IMR-90 (cell line): ENCODE measurements at regions not wholly inside any gene's neighbourhood (a gene's known extent, or its start where the extent isn't known, plus 50 kb on each side); places are given as distances from the start of the nearest gene placed in this dataset.

ENCODE experiments used
- ATAC-seq: fragments of 200-7000 bp; cut with Tn5 transposase; 2 replicates; pipeline ENCODE4 v1.9.1; 2020; ENCODE audit warnings: low read depth, mild to moderate bottlenecking, moderate library complexity
- BruUV-seq: library from RNA; stranded (reverse); fragments of 400-500 nt; replicated peaks from 2 replicates; lab custom pipeline; 2021; lab: Mats Ljungman, UMichigan
- CTCF ChIA-PET: fragments of 300-600 bp; formaldehyde crosslinking; extraction: SDS; loops from one replicate; lab custom pipeline; 2021; ENCODE audit warnings: antibody characterized with exemption; lab: Yijun Ruan, JAX
- POLR2A ChIA-PET: fragments of 300-600 bp; sonication (Branson Sonifier 250); formaldehyde crosslinking; loops from one replicate; lab custom pipeline; 2022; ENCODE audit warnings: antibody characterized with exemption; ENCODE audit not compliant: unreplicated experiment; lab: Charles Lee
- DNase-seq: peaks from one replicate; pipeline ENCODE4 v3.0.0; 2013
- H2AFZ ChIP-seq: replicated peaks from 2 replicates; pipeline ENCODE3; 2013; ENCODE audit warnings: low read length, mild to moderate bottlenecking; ENCODE audit not compliant: poor library complexity
- H2AK5ac ChIP-seq: 2 replicates; pipeline ENCODE4 v1.6.1; 2013; ENCODE audit warnings: low read depth, low read length, inconsistent platforms
- H2AK9ac ChIP-seq: replicated peaks from 2 replicates; pipeline ENCODE3; 2013; ENCODE audit warnings: mild to moderate bottlenecking, low read depth, low read length, moderate library complexity; ENCODE audit not compliant: poor library complexity
- H2BK120ac ChIP-seq: 2 replicates; pipeline ENCODE4 v1.6.1; 2013; ENCODE audit warnings: low read depth, low read length, inconsistent platforms
- H2BK15ac ChIP-seq: 3 replicates; pipeline ENCODE4 v1.6.1; 2013; ENCODE audit warnings: low read depth, low read length, inconsistent platforms
- H2BK20ac ChIP-seq: 2 replicates; pipeline ENCODE4 v1.6.1; 2013; ENCODE audit warnings: low read depth, mild to moderate bottlenecking, inconsistent platforms, low read length, moderate library complexity
- H2BK5ac ChIP-seq: 2 replicates; pipeline ENCODE4 v1.6.1; 2013; ENCODE audit warnings: mild to moderate bottlenecking, low read depth, low read length, inconsistent platforms; ENCODE audit not compliant: poor library complexity, severe bottlenecking
- H3K14ac ChIP-seq: replicated peaks from 2 replicates; pipeline ENCODE4 v1.6.1; 2013; ENCODE audit warnings: low read depth, low read length, inconsistent platforms
- H3K18ac ChIP-seq: 2 replicates; pipeline ENCODE4 v1.6.1; 2013; ENCODE audit warnings: low read depth, low read length, control low read depth
- H3K23ac ChIP-seq: 2 replicates; pipeline ENCODE4 v1.6.1; 2013; ENCODE audit warnings: low read depth, low read length, inconsistent platforms
- H3K27ac ChIP-seq: 2 replicates; pipeline ENCODE4 v1.5.1; 2013; ENCODE audit warnings: mild to moderate bottlenecking, control low read depth, low read length; ENCODE audit not compliant: insufficient read depth
- H3K27me3 ChIP-seq: 2 replicates; pipeline ENCODE4 v1.6.1; 2013; ENCODE audit warnings: low read length; ENCODE audit not compliant: control insufficient read depth, insufficient read depth
- H3K36me3 ChIP-seq: 2 replicates; pipeline ENCODE4 v1.6.1; 2013; ENCODE audit warnings: low read length, mixed read lengths; ENCODE audit not compliant: control insufficient read depth, insufficient read depth
- H3K4ac ChIP-seq: 2 replicates; pipeline ENCODE4 v1.6.1; 2013; ENCODE audit warnings: low read depth, low read length, inconsistent platforms
- H3K4me1 ChIP-seq: 2 replicates; pipeline ENCODE4 v1.6.1; 2013; ENCODE audit warnings: low read length, mixed read lengths; ENCODE audit not compliant: control insufficient read depth, insufficient read depth
- H3K4me2 ChIP-seq: 2 replicates; pipeline ENCODE4 v1.6.1; 2013; ENCODE audit warnings: low read depth, mild to moderate bottlenecking, control low read depth, low read length, moderate library complexity
- H3K4me3 ChIP-seq: 2 replicates; pipeline ENCODE4 v1.5.1; 2013; ENCODE audit warnings: low read depth, mild to moderate bottlenecking, control low read depth, low read length, moderate library complexity; ENCODE audit not compliant: insufficient read depth
- H3K56ac ChIP-seq: 2 replicates; pipeline ENCODE4 v1.6.1; 2013; ENCODE audit warnings: low read length, inconsistent platforms; ENCODE audit not compliant: insufficient read depth; ENCODE audit errors: extremely low read depth
- H3K79me1 ChIP-seq, 2 experiments: 2 replicates each; pipeline ENCODE4 v1.6.1; 2013; ENCODE audit warnings: low read length in 2 of 2, inconsistent platforms in 1 of 2, low read depth in 1 of 2
- H3K9ac ChIP-seq: 2 replicates; pipeline ENCODE4 v1.6.1; 2013; ENCODE audit warnings: low read depth, low read length, control low read depth
- H3K9me1 ChIP-seq: 2 replicates; pipeline ENCODE4 v1.6.1; 2013; ENCODE audit warnings: low read length, inconsistent platforms; ENCODE audit not compliant: insufficient read depth
- H3K9me3 ChIP-seq: 2 replicates; pipeline ENCODE4 v1.6.1; 2013; ENCODE audit warnings: low read length; ENCODE audit not compliant: control insufficient read depth, insufficient read depth
- H4K20me1 ChIP-seq: 2 replicates; pipeline ENCODE4 v1.6.1; 2013; ENCODE audit warnings: low read length, inconsistent platforms; ENCODE audit not compliant: insufficient read depth
- H4K5ac ChIP-seq: 2 replicates; pipeline ENCODE4 v1.6.1; 2013; ENCODE audit warnings: mild to moderate bottlenecking, low read depth, low read length, control low read depth
- H4K8ac ChIP-seq, 2 experiments: 2 replicates each; pipeline ENCODE4 v1.6.1; 2013; ENCODE audit warnings: low read depth in 2 of 2, low read length in 2 of 2, control low read depth in 1 of 2, inconsistent platforms in 1 of 2
- H4K91ac ChIP-seq: 2 replicates; pipeline ENCODE4 v1.6.1; 2013; ENCODE audit warnings: low read depth, low read length, inconsistent platforms; ENCODE audit not compliant: insufficient read depth
- BHLHE40 ChIP-seq: fragments of 150-350 bp; IDR thresholded peaks from 2 replicates; pipeline ENCODE4 v1.6.1; 2016; ENCODE audit warnings: mild to moderate bottlenecking, low read depth, low read length
- CEBPB ChIP-seq: IDR thresholded peaks from 2 replicates; pipeline ENCODE4 v1.6.1; 2012; ENCODE audit warnings: low read depth, low read length, improper control_type of control experiment
- CHD1 ChIP-seq: IDR thresholded peaks from 2 replicates; pipeline ENCODE4 v1.6.1; 2012; ENCODE audit warnings: low read depth, low read length, improper control_type of control experiment
- MAFK ChIP-seq: IDR thresholded peaks from 2 replicates; pipeline ENCODE4 v1.6.1; 2012; ENCODE audit warnings: low read depth, low read length, improper control_type of control experiment
- MAZ ChIP-seq: IDR thresholded peaks from 2 replicates; pipeline ENCODE4 v1.6.1; 2012; ENCODE audit warnings: low read depth, mild to moderate bottlenecking, low read length, improper control_type of control experiment, moderate library complexity, borderline replicate concordance
- POLR2A ChIP-seq: IDR thresholded peaks from 2 replicates; pipeline ENCODE4 v1.6.1; 2012; ENCODE audit warnings: mild to moderate bottlenecking, low read depth, low read length
- RFX5 ChIP-seq: IDR thresholded peaks from 2 replicates; pipeline ENCODE4 v1.8.0; 2012; ENCODE audit warnings: low read depth, mild to moderate bottlenecking, low read length, moderate library complexity
- USF2 ChIP-seq: fragments of 150-350 bp; IDR thresholded peaks from 2 replicates; pipeline ENCODE4 v1.6.1; 2017; ENCODE audit warnings: mild to moderate bottlenecking, antibody characterized with exemption, low read length, low read depth
- WGBS, 2 experiments: methylation state at CpG; one replicate each; pipeline versions ENCODE4 v1.1.5 to v1.1.7; 2013; ENCODE audit warnings: missing lambda C conversion rate in 2 of 2; ENCODE audit not compliant: insufficient read length in 1 of 2; ENCODE audit errors: extremely low coverage in 2 of 2; 5-methylcytosine and 5-hydroxymethylcytosine counted together
- dilution Hi-C: fragments of 300-500 bp; cut with HindIII; formaldehyde crosslinking; loops from one replicate; pipeline ENCODE4 v1.14.3; 2018; ENCODE audit warnings: low sequenced_read_pairs; ENCODE audit not compliant: unreplicated experiment
- in situ Hi-C: fragments of 300-500 bp; cut with MboI; formaldehyde crosslinking; loops from 3 replicates; pipeline ENCODE4 v1.14.3; 2019; ENCODE audit warnings: low sequenced_read_pairs, inconsistent platforms, mixed read lengths
- intact Hi-C: fragments of 100-400 bp; cut with micrococcal nuclease; formaldehyde crosslinking; loops from 2 replicates; pipeline ENCODE4 v1.10.0; 2022
- TF ChIP-seq, protein P1 (sequence below): conservative IDR thresholded peaks from 2 replicates; pipeline ENCODE4 v1.5.1; 2012; ENCODE audit warnings: mild to moderate bottlenecking, low read depth, low read length, improper control_type of control experiment

DNA sequence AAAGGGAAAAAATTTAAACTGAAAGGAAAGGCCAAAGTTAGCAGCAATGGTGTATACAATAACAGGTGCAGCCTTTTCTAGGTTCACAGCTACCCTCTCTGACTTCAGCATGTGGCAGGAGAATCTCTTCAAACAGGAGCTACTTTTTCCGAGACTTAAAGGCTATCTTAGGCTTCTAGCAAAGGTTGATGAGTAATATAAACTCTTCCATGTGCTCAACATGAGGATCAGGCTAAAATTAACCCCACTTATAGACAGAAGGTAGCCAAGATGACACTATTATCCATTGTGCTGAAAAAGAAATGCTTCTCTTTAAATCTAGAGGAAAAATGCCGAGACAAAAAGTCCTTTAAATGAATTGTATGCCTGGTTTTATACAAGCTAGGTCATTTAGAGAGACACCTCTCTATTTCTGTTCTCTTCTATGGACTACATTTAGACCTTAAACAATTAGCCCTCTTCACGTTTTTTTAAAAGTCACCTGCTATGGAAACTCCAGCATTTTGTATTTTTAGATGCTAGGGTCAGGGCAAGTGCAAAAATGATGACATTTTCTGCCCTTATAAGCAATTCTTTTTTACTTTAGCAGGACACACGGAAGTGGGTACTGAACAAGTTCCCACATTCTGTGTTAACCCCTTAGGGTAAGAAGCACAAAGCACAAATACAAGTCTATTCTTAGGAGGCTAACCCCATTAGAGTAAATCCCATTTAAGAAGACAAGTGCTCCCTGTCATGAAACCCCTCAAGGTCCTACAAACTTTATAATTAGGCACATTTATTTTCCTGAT lies 216.8 kb upstream of the CITED2 start (continued):
- TF ChIP-seq, protein P1, sequence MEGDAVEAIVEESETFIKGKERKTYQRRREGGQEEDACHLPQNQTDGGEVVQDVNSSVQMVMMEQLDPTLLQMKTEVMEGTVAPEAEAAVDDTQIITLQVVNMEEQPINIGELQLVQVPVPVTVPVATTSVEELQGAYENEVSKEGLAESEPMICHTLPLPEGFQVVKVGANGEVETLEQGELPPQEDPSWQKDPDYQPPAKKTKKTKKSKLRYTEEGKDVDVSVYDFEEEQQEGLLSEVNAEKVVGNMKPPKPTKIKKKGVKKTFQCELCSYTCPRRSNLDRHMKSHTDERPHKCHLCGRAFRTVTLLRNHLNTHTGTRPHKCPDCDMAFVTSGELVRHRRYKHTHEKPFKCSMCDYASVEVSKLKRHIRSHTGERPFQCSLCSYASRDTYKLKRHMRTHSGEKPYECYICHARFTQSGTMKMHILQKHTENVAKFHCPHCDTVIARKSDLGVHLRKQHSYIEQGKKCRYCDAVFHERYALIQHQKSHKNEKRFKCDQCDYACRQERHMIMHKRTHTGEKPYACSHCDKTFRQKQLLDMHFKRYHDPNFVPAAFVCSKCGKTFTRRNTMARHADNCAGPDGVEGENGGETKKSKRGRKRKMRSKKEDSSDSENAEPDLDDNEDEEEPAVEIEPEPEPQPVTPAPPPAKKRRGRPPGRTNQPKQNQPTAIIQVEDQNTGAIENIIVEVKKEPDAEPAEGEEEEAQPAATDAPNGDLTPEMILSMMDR, result no peak

DNA sequence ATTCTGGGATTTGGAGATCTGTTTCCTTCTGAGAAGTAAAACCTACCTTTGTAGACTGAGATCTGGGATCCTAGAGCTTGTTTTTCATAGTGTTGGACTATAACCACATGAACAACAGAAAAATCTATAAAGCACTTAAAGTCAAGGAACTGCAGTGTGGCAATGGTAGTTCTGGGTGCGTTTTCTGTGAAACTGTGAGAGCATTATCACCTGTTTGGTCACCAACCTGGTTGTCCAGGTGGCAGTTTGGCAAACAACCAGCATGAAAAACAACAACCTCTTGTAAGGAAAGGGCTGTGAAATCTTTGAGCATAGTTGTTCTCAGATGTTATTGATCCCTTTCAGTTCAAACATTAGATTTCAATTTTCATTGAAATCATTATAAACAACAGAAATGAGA lies 215.8 kb upstream of the CITED2 start:
- Histone ChIP-seq H3K4me3 (no peak overlapping the region), H2AK5ac (peak overlapping the region; percentile 53; the same call in 1 of the 2 replicates), H2AFZ (no peak overlapping the region), H3K27me3 (no peaks in the 10 kb centered on the region), H2BK15ac (peak overlapping the region; percentile 87; the same call in 2 of the 3 replicates), H3K4me1 (peaks cover 11% of the 10 kb centered on the region), H3K9ac (no peak overlapping the region), H2BK5ac (no peak overlapping the region), H4K5ac (peak overlapping the region; percentile 34), H3K23ac (no peak overlapping the region; the same call in 1 of the 2 replicates), H3K79me1 (peaks cover 0 to 4% of the 10 kb centered on the region in 2 experiments; a peak in 1 of 4 replicates), H3K56ac (no peak overlapping the region), H2BK120ac (peak overlapping the region; percentile 48), H3K36me3 (no peaks in the 10 kb centered on the region), H3K27ac (peak overlapping the region; percentile 44; the same call in 1 of the 2 replicates), H4K8ac (0 out of 4 replicates have a peak overlapping the region, but pooled peaks of 1 of the 2 experiments have one; percentile 34), H3K4ac (peak overlapping the region; percentile 76), H2AK9ac (no peak overlapping the region), H3K14ac (no peak overlapping the region), H2BK20ac (peak overlapping the region; percentile 71; the same call in 1 of the 2 replicates), H3K9me1 (peaks cover 4% of the 10 kb centered on the region; the same call in 1 of the 2 replicates), H3K9me3 (no peaks in the 10 kb centered on the region), H3K4me2 (no peak overlapping the region), H4K20me1 (no peaks in the 10 kb centered on the region), H4K91ac (0 out of 2 replicates have a peak overlapping the region, but pooled peaks have one; percentile 36), H3K18ac (peak overlapping the region; percentile 31)
- ChIA-PET POLR2A (interaction anchor here (1.4 kb wide), 1 partner anchor 216 kb away, joined by 4 read pairs; the partner anchor contains the start of gene CITED2), CTCF (no interaction called here)
- no peak for DNase-seq
- ATAC-seq, result no peak
- in situ Hi-C loops (loop anchor here (10.0 kb wide), 1 partner anchor 465 kb away; no protein-coding TSS in a partner anchor), dilution Hi-C loops (no loop called here), intact Hi-C loops (loop anchor here (10.0 kb wide), 1 partner anchor 265 kb away; no protein-coding TSS in a partner anchor)
- WGBS, 2 experiments, result no CpG with 5 or more reads among the region's 1 CpG
- no TSS peak for BruUV-seq
- TF ChIP-seq USF2, result no peak
- TF ChIP-seq, protein P1, result no peak
- no peak for TF ChIP-seq CEBPB
- no peak for TF ChIP-seq POLR2A
- no peak for TF ChIP-seq MAFK
- no peak for TF ChIP-seq BHLHE40
- TF ChIP-seq RFX5, result no peak
- TF ChIP-seq CHD1, result no peak
- no peak for TF ChIP-seq MAZ
